HG03354 (cell line): ENCODE measurements at regions not wholly inside any gene's neighbourhood (a gene's known extent, or its start where the extent isn't known, plus 50 kb on each side); places are given as distances from the start of the nearest gene placed in this dataset.

Source experiments
- ATAC-seq: cut with Tn5 transposase; IDR thresholded peaks from one replicate; pipeline ENCODE4 v1.9.1; 2021; ENCODE audit warnings: mild to moderate bottlenecking; ENCODE audit not compliant: unreplicated experiment, poor library complexity, severe bottlenecking

GRCh38 chr2:204205538-204205937, 269.0 kb downstream of the ICOS start:
- no peak for ATAC-seq

- no peak for ATAC-seq
These were observed 271.3 kb downstream of the ICOS start for GRCh38 chr2:204207866-204208265.

- ATAC-seq = no peak
These were observed 277.0 kb downstream of the ICOS start for GRCh38 chr2:204213588-204213987.

GRCh38 chr2:204218040-204218439, 281.5 kb downstream of the ICOS start:
- no peak for ATAC-seq

- no peak for ATAC-seq
These were observed 282.6 kb downstream of the ICOS start for GRCh38 chr2:204219196-204219595.

GRCh38 chr2:204220896-204221295, 284.3 kb downstream of the ICOS start:
- no peak for ATAC-seq

- ATAC-seq = no peak
These were observed 286.5 kb downstream of the ICOS start for GRCh38 chr2:204223046-204223445.

GRCh38 chr2:204223544-204223943, 287.0 kb downstream of the ICOS start:
- no peak for ATAC-seq

GRCh38 chr2:204225671-204226073, 289.1 kb downstream of the ICOS start:
- no peak for ATAC-seq

GRCh38 chr2:204226305-204226880, 289.8 kb downstream of the ICOS start:
- ATAC-seq = no peak

GRCh38 chr2:204228169-204228886, 291.8 kb downstream of the ICOS start:
- no peak for ATAC-seq

- ATAC-seq = no peak
These were observed 297.7 kb downstream of the ICOS start for GRCh38 chr2:204234248-204234647.

- ATAC-seq = no peak
These were observed 298.3 kb downstream of the ICOS start for GRCh38 chr2:204234879-204235278.

GRCh38 chr2:204237416-204237815, 300.9 kb downstream of the ICOS start:
- no peak for ATAC-seq

- ATAC-seq = no peak
These were observed 303.0 kb downstream of the ICOS start for GRCh38 chr2:204239411-204240165.

- no peak for ATAC-seq
These were observed 304.3 kb upstream of the PARD3B start for GRCh38 chr2:204240961-204241360.

GRCh38 chr2:204249437-204249836, 295.8 kb upstream of the PARD3B start:
- no peak for ATAC-seq

GRCh38 chr2:204250692-204251091, 294.6 kb upstream of the PARD3B start:
- no peak for ATAC-seq

GRCh38 chr2:204251158-204251997, 293.9 kb upstream of the PARD3B start:
- ATAC-seq = no peak

GRCh38 chr2:204251998-204252376, 293.3 kb upstream of the PARD3B start:
- no peak for ATAC-seq
